ENCODE measurements at regions not wholly inside any gene's neighbourhood (a gene's known extent, or its start where the extent isn't known, plus 50 kb on each side); places are given as distances from the start of the nearest gene placed in this dataset.
A peak's percentile ranks its signal among the peaks of the same experiment; 100 is the strongest.

DNA sequence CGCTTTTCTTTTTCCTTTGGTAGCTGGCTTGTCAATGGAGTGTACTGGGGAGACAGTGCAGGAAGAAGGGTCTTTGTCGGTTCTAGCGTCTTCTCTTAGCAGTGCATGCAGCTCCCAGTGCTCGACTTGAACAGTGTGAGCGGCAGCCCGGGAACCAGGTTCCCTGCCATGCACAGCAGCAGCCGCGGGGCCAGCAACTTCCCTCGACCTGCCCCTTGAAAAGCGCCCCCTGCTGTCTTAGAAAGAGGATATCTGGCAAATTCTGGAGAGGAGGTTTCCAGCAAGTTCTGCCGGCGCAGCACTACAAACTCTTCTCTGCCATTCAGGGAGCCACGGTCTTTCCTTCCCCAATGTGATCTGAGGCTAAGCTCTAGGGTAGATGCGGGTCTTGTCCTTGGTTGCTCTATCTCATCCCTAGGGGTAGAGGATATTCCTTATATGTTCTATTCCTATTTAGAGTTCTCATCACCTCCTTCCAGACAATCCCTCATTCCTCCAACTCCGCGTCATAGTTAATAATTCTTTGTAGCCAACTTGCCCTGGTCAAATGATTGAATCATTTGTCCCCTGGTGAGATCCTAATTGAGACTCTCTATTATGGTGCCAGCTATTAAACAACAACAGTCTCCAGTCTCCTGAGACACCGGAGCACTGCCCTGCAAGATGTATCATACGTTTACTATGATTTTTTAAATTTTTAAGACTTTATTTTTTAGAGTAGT, 451.3 kb downstream of the PMP22 start:
- no peaks in the 10 kb centered on the region for H3K79me2 ChIP-seq (ENCODE audit: insufficient read depth, low read length)
- no peaks in the 10 kb centered on the region for H3K9me3 ChIP-seq (replicated peaks in 1 of 2; ENCODE audit: control insufficient read depth in 1 of 2, insufficient read depth in 1 of 2, low read length in 2 of 2)
- Mint-ChIP-seq H3K4me3 (peak overlapping the region in 1 of 2 donors; percentile 56), H3K27me3 (ENCODE audit: low read depth in 3 of 3) (peaks cover 0 to 4% (median 0%) of the 10 kb centered on the region in 3 donors), H3K27ac (no peak overlapping the region), H3K36me3 (no peaks in the 10 kb centered on the region), H3K9me3 (peaks cover 2 to 8% (median 6%) of the 10 kb centered on the region in 7 donors), H3K4me1 (peaks cover 10% of the 10 kb centered on the region)
- no peak overlapping the region for H2AFZ ChIP-seq (ENCODE audit: insufficient read depth, low read depth, low read length, poor library complexity, severe bottlenecking)
- H3K36me3 ChIP-seq (replicated peaks in 1 of 2; ENCODE audit: control insufficient read depth in 1 of 2, insufficient read depth in 2 of 2, low read length in 2 of 2), result no peaks in the 10 kb centered on the region
- WGBS (ENCODE audit: insufficient coverage), result 47% methylated on average over 6 of the region's 18 CpGs
- intact Hi-C loops (cut with micrococcal nuclease), result no loop called here
- peak; percentile 10 to 46 (median 40) for DNase-seq
- no peaks in the 10 kb centered on the region for H4K20me1 ChIP-seq (ENCODE audit: insufficient read depth, low read length)
- no peak overlapping the region for H3K4me2 ChIP-seq (replicated peaks; ENCODE audit: extremely low read depth, low read length, poor library complexity, severe bottlenecking)
- H3K27ac ChIP-seq (ENCODE audit: low read depth in 1 of 2, low read length in 2 of 2), result no peak overlapping the region
- no peaks in the 10 kb centered on the region for H3K4me1 ChIP-seq (ENCODE audit: control insufficient read depth in 1 of 2, insufficient read depth in 2 of 2, low read length in 2 of 2)
- TF ChIP-seq CTCF (IDR thresholded peaks at IDR 0.05), result peak; percentile 69
- no peak overlapping the region for H3K4me3 ChIP-seq (replicated peaks in 1 of 3; ENCODE audit: low read depth in 2 of 3, low read length in 3 of 3)
- H3K27me3 ChIP-seq (ENCODE audit: control insufficient read depth in 2 of 2, insufficient read depth in 2 of 2, low read length in 2 of 2), result no peaks in the 10 kb centered on the region
- no peak overlapping the region for H3K9ac ChIP-seq (ENCODE audit: insufficient read depth, low read length, poor library complexity, severe bottlenecking)

DNA sequence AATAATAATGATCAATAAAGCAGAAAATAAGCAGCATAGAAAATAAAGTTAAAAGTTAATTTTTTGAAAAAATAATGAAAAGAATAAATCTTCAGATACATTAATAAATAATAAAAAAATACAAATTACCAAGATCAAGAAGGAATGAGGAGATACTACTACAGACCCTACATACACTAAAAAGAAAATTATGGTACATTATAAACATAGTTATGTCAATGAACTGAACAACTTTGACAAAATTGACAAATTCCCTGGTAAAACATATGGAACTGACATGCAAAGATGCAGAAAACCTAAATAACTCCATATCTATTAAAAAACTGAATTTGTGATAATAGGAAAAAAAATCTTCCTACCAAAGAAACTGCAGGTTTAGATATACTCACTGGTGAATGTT, 456.7 kb downstream of the PMP22 start:
- Histone ChIP-seq H3K4me3 (replicated peaks in 1 of 3; ENCODE audit: low read depth in 2 of 3, low read length in 3 of 3) (no peak overlapping the region), H3K36me3 (replicated peaks in 1 of 2; ENCODE audit: control insufficient read depth in 1 of 2, insufficient read depth in 2 of 2, low read length in 2 of 2) (no peaks in the 10 kb centered on the region), H4K20me1 (ENCODE audit: insufficient read depth, low read length) (no peaks in the 10 kb centered on the region), H2AFZ (ENCODE audit: insufficient read depth, low read depth, low read length, poor library complexity, severe bottlenecking) (no peak overlapping the region), H3K79me2 (ENCODE audit: insufficient read depth, low read length) (no peaks in the 10 kb centered on the region), H3K9ac (ENCODE audit: insufficient read depth, low read length, poor library complexity, severe bottlenecking) (no peak overlapping the region), H3K4me2 (replicated peaks; ENCODE audit: extremely low read depth, low read length, poor library complexity, severe bottlenecking) (no peak overlapping the region), H3K9me3 (replicated peaks in 1 of 2; ENCODE audit: control insufficient read depth in 1 of 2, insufficient read depth in 1 of 2, low read length in 2 of 2) (peaks cover 5 to 9% of the 10 kb centered on the region in 2 donors), H3K4me1 (ENCODE audit: control insufficient read depth in 1 of 2, insufficient read depth in 2 of 2, low read length in 2 of 2) (no peaks in the 10 kb centered on the region), H3K27me3 (ENCODE audit: control insufficient read depth in 2 of 2, insufficient read depth in 2 of 2, low read length in 2 of 2) (no peaks in the 10 kb centered on the region), H3K27ac (ENCODE audit: low read depth in 1 of 2, low read length in 2 of 2) (no peak overlapping the region)
- Mint-ChIP-seq H3K36me3 (no peaks in the 10 kb centered on the region), H3K9me3 (peaks cover 3 to 16% (median 9%) of the 10 kb centered on the region in 7 donors), H3K4me1 (peaks cover 8% of the 10 kb centered on the region), H3K27me3 (ENCODE audit: low read depth in 3 of 3) (peaks cover 0 to 2% (median 0%) of the 10 kb centered on the region in 3 donors), H3K4me3 (no peak overlapping the region), H3K27ac (no peak overlapping the region)
- intact Hi-C loops (cut with micrococcal nuclease), result no loop called here
- no peak for DNase-seq
- TF ChIP-seq CTCF (IDR thresholded peaks at IDR 0.05), result no peak
